Heart left ventricle (tissue), 16 donors: ENCODE measurements at regions not wholly inside any gene's neighbourhood (a gene's known extent, or its start where the extent isn't known, plus 50 kb on each side); places are given as distances from the start of the nearest gene placed in this dataset.

Source experiments
- ATAC-seq, 4 donors: fragments of 200-7000 bp; cut with Tn5 transposase; one replicate each; pipeline ENCODE4 v1.9.1; 2020 to 2022; ENCODE audit warnings: moderate library complexity in 4 of 4, mild to moderate bottlenecking in 3 of 4, moderate number of reproducible peaks in 1 of 4
- DNase-seq, 5 donors: peaks; one replicate each; pipeline ENCODE4 v3.0.0-alpha.2; 2020
- H3K27ac ChIP-seq, 12 donors: fragments of 200-600 bp; sonication (generic) in 4 of 12; one replicate each; pipeline versions ENCODE4 v1.5.0 to v1.8.0; 2016 to 2022; ENCODE audit warnings: mild to moderate bottlenecking in 2 of 12
- H3K27me3 ChIP-seq, 9 donors: fragments of 200-600 bp; sonication (generic) in 2 of 9; one replicate each; pipeline versions ENCODE4 v1.5.1 to v1.8.0; 2016 to 2022; ENCODE audit warnings: mild to moderate bottlenecking in 3 of 9
- H3K36me3 ChIP-seq, 9 donors: fragments of 200-600 bp; sonication (generic) in 2 of 9; one replicate each; pipeline versions ENCODE4 v1.5.0 to v1.8.0; 2018 to 2022; ENCODE audit warnings: mild to moderate bottlenecking in 2 of 9
- H3K4me1 ChIP-seq, 12 donors: fragments of 200-600 bp; sonication (generic) in 4 of 12; one replicate each; pipeline versions ENCODE4 v1.5.0 to v1.8.0; 2016 to 2022; ENCODE audit warnings: mild to moderate bottlenecking in 3 of 12
- H3K4me3 ChIP-seq, 12 donors: fragments of 200-600 bp; sonication (generic) in 4 of 12; one replicate each; pipeline versions ENCODE4 v1.5.0 to v1.8.0; 2017 to 2022; ENCODE audit warnings: mild to moderate bottlenecking in 9 of 12, moderate library complexity in 4 of 12
- H3K9me3 ChIP-seq, 12 donors: fragments of 200-600 bp; sonication (generic) in 4 of 12; one replicate each; pipeline versions ENCODE4 v1.5.0 to v1.8.0; 2016 to 2022; ENCODE audit warnings: mild to moderate bottlenecking in 1 of 12
- POLR2A ChIP-seq, 2 donors: fragments of 450-650 bp; IDR thresholded peaks; one replicate each; pipeline ENCODE4 v1.6.1; 2017; ENCODE audit warnings: antibody characterized with exemption in 2 of 2, mild to moderate bottlenecking in 2 of 2, moderate library complexity in 2 of 2
- WGBS, 4 donors: extraction: QIAGEN DNeasy Blood & Tissue Kit in 2 of 4; methylation state at CpG; one replicate each; pipeline versions ENCODE4 v1.1.5 to v1.1.7; 2013 to 2018; 5-methylcytosine and 5-hydroxymethylcytosine counted together
- intact Hi-C, 10 donors: fragments of 100-400 bp; cut with DNase I; formaldehyde crosslinking; loops; one replicate each; pipeline versions ENCODE4 v1.11.1 to v1.14.2; 2022
- TF ChIP-seq, protein P1 (sequence below), 12 donors: fragments of 200-600 bp; sonication (generic) in 4 of 12; IDR thresholded peaks; one replicate each; pipeline versions ENCODE4 v1.5.0 to v1.8.0; 2018 to 2022; ENCODE audit warnings: antibody characterized with exemption in 12 of 12, mild to moderate bottlenecking in 5 of 12
- donor health status: ischemic (EF 13 %, LVEDD 7.1; RV severe dilation, severe dysfunction).
- donor health status: healthy with polysubstance abuse.
- donor health status: DM: no; HTN: yes; CAD: no.
- donor health status: DM: no; HTN: no; CAD: no.
- donor health status: ischemic (EF 25% LVEDD 6.9; RV normal size, moderate dysfunction).
- donor health status: ischemic (EF 25% LVEDD 5.7; RV mildly dilated, moderate dysfunction).
- donor health status: healthy.
- donor health status: DM: yes; HTN: yes; CAD: no.
- donor health status: ischemic (EF 35%, LVEDD 5.7; RV mildly dilated, moderate dysfunction).
- donor health status: nonischemic (EF 11% LVEDD 7.7; RV severe dilation, severe dysfunction).
- donor health status: DM: yes; HTN: yes; CAD: no.
- donor health status: PGD.
- donor health status: ischemic (EF 29% LVEDD 5.4; RV normal size, mild dysfunction).
- donor health status: nonischemic (EF 23%, LVEDD 6.1; RV moderate dilation, normal function).

DNA sequence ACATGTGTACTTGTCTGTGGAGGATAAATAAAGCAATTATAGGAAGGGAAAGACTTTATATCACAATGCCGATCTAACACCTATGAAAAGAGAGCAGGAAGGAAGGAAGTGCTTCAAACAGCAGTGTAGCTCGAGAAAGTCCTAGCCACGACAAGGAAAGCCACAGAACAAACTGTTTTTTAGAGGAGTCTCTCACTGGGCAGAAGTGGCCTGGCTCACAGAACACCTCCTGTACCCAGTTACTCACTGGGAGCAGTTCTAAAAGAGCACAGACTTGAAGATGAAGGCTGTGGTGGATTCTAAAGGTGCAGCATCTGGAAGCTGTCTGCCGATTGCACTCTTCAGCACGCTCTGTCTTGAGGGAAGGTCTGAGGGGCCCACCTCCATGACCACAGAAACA lies 248.8 kb upstream of the ATP11B start:
- no peak overlapping the region for H3K27ac ChIP-seq
- ATAC-seq, result no peak
- TF ChIP-seq POLR2A (IDR thresholded peaks at IDR 0.05), result no peak
- TF ChIP-seq, protein P1, sequence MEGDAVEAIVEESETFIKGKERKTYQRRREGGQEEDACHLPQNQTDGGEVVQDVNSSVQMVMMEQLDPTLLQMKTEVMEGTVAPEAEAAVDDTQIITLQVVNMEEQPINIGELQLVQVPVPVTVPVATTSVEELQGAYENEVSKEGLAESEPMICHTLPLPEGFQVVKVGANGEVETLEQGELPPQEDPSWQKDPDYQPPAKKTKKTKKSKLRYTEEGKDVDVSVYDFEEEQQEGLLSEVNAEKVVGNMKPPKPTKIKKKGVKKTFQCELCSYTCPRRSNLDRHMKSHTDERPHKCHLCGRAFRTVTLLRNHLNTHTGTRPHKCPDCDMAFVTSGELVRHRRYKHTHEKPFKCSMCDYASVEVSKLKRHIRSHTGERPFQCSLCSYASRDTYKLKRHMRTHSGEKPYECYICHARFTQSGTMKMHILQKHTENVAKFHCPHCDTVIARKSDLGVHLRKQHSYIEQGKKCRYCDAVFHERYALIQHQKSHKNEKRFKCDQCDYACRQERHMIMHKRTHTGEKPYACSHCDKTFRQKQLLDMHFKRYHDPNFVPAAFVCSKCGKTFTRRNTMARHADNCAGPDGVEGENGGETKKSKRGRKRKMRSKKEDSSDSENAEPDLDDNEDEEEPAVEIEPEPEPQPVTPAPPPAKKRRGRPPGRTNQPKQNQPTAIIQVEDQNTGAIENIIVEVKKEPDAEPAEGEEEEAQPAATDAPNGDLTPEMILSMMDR (IDR thresholded peaks at IDR 0.05), result no peak
- H3K27me3 ChIP-seq, result no peaks in the 10 kb centered on the region
- no peak overlapping the region for H3K4me3 ChIP-seq
- DNase-seq, result no peak
- intact Hi-C loops, result no loop called here
- no peaks in the 10 kb centered on the region for H3K9me3 ChIP-seq
- no peaks in the 10 kb centered on the region for H3K36me3 ChIP-seq
- H3K4me1 ChIP-seq, result no peaks in the 10 kb centered on the region
- WGBS, 4 donors, result 68 to 79% (median 70%) methylated on average over 5 of the region's 5 CpGs

DNA sequence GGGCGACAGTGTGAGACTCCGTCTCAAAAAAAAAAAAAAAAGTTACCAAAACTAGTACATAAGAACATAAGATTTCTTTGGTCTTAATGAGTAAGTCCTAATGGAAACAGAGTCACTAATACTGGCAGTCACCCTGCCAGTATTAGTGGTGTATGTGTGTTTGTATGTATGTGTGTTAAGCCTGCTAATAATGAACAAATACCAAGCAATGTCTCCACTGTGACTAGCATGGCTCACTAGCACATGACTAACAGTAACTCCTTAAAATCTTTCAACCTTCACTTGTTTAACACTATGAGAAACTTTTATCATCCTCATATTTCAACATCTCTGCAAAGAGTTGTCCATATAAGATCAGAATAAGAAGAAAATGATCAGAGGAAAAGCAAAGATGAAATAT lies 231.0 kb upstream of the ATP11B start:
- H3K4me3 ChIP-seq, result no peak overlapping the region
- H3K36me3 ChIP-seq, result no peaks in the 10 kb centered on the region
- TF ChIP-seq, protein P1 (IDR thresholded peaks at IDR 0.05), result no peak
- TF ChIP-seq POLR2A (IDR thresholded peaks at IDR 0.05), result no peak
- intact Hi-C loops, result no loop called here
- WGBS, 4 donors, result 62 to 96% (median 84%) methylated on average over 2 of the region's 2 CpGs
- no peak for DNase-seq
- no peaks in the 10 kb centered on the region for H3K27me3 ChIP-seq
- no peaks in the 10 kb centered on the region for H3K4me1 ChIP-seq
- ATAC-seq, result no peak
- H3K9me3 ChIP-seq, result peaks cover 0 to 23% (median 4%) of the 10 kb centered on the region in 12 donors
- H3K27ac ChIP-seq, result no peak overlapping the region

DNA sequence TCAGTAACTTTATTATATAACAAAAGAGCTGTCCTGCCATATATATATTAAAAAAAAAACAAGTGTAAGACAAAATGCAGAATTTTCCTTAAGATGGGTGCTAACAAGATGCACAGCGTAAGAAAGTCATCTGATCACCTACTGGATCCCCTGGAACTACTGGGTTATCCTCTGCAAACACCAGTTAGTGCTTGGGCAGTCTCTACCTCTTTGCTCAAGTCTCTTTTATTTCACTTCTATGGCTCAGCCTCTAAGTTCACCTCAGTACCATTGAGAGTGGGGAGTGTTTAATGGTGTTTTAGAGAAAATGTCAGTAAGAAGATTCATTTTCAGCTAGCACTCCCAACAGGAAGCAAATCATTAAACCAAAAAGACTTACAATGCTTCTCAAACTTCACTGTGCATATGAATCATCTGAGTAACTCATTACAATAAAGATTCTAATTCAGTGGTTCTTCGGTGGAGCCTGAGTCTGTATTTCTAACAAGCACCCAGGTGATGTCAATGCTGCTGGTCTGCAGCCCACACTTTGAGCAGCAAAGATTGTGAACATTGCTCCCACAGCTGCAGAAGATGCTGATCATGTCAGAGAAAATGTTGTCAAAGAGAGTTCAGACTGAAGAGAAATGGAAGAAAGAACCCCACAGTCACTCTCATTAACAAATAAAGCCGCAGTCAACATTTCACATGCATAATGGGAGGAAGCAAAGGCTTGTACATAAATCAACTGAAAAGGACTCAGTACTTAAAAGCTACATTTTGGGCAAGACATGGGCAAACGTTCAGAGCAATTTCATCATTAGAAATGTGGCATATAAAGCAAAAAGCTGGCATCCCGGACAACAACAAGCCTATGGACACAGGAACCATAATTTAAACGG lies 227.1 kb upstream of the ATP11B start:
- ATAC-seq, result no peak
- TF ChIP-seq, protein P1 (IDR thresholded peaks at IDR 0.05), result no peak
- TF ChIP-seq POLR2A (IDR thresholded peaks at IDR 0.05), result no peak
- Histone ChIP-seq H3K27me3 (no peaks in the 10 kb centered on the region), H3K4me1 (no peaks in the 10 kb centered on the region), H3K4me3 (no peak overlapping the region), H3K36me3 (no peaks in the 10 kb centered on the region), H3K27ac (no peak overlapping the region), H3K9me3 (no peaks in the 10 kb centered on the region)
- WGBS, 4 donors, result 65 to 72% (median 69%) methylated on average over 6 of the region's 6 CpGs
- no peak for DNase-seq
- intact Hi-C loops, result no loop called here

DNA sequence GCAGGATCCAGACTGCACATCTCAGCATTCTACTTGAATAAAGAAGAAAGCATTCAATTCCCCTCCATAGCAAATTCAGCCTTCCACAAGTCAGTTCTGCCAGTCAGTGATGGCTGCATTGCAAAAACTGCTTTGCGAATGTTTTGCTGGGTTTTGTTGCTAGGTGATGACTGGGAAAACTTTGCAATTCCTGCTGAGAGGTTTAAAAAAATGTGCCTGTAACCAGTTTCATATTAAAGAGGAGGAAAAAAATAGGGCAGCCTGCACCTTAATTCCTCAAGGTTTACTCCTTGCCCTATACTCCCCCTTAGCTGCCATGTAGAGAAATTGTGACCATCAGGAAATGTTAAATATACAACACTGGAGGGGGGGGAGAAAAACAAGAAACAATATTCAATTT lies 225.6 kb upstream of the ATP11B start:
- intact Hi-C loops, result no loop called here
- 58 to 72% (median 68%) methylated on average over 1 of the region's 1 CpG for WGBS, 4 donors
- no peak for TF ChIP-seq POLR2A (IDR thresholded peaks at IDR 0.05)
- TF ChIP-seq, protein P1 (IDR thresholded peaks at IDR 0.05), result no peak
- no peaks in the 10 kb centered on the region for H3K4me1 ChIP-seq
- no peak overlapping the region for H3K4me3 ChIP-seq
- H3K9me3 ChIP-seq, result no peaks in the 10 kb centered on the region
- H3K27me3 ChIP-seq, result no peaks in the 10 kb centered on the region
- ATAC-seq (no peak), DNase-seq (no peak)
- no peak overlapping the region for H3K27ac ChIP-seq
- no peaks in the 10 kb centered on the region for H3K36me3 ChIP-seq
